Nephron (organoid): ENCODE measurements at regions not wholly inside any gene's neighbourhood (a gene's known extent, or its start where the extent isn't known, plus 50 kb on each side); places are given as distances from the start of the nearest gene placed in this dataset.

Experiments used
- H3K27ac Mint-ChIP-seq, 3 experiments: 2 replicates each; pipeline ENCODE4 v1.8.0; 2020; ENCODE audit warnings: mixed read lengths in 3 of 3, mild to moderate bottlenecking in 2 of 3, moderate library complexity in 1 of 3
- H3K27me3 Mint-ChIP-seq: 2 replicates; pipeline ENCODE4 v1.8.0; 2021; ENCODE audit warnings: low read depth, mild to moderate bottlenecking, moderate library complexity, mixed read lengths
- H3K36me3 Mint-ChIP-seq: 2 replicates; pipeline ENCODE4 v1.8.0; 2020; ENCODE audit warnings: low read depth, mixed read lengths
- H3K4me1 Mint-ChIP-seq: 2 replicates; pipeline ENCODE4 v1.8.0; 2020; ENCODE audit warnings: mixed read lengths
- H3K4me3 Mint-ChIP-seq, 3 experiments: 2 replicates each; pipeline ENCODE4 v1.8.0; 2020; ENCODE audit warnings: mild to moderate bottlenecking in 3 of 3, mixed read lengths in 3 of 3, moderate library complexity in 2 of 3
- H3K9me3 Mint-ChIP-seq: 2 replicates; pipeline ENCODE4 v1.8.0; 2020; ENCODE audit warnings: mixed read lengths
- TF ChIP-seq, protein P1 (sequence below), 3 experiments: fragments of 200-600 bp; sonication (generic); IDR thresholded peaks; one replicate each; pipeline ENCODE4 v1.5.0; 2021; ENCODE audit warnings: antibody characterized with exemption in 3 of 3; ENCODE audit not compliant: unreplicated experiment in 3 of 3

DNA sequence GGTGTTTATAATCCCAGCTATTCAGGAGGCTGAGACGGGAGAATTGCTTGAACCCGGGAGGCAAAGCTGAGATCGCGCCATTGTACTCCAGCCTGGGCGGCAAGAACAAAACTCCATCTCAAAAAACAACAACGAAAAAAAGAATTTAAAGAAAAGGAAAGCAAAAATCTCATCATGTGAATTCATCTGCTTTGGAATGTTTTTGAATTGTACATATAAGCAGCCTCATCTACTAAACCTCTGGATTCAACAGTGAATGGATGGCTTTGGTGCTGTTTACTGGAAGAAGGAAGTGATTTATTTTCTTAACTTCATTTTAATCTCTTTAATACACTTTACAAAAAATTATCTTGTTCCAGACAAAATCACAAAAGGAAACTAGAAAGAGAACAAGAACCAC, 51.8 kb upstream of the PNRC1 start:
- Mint-ChIP-seq H3K27me3 (peaks cover 20% of the 10 kb centered on the region), H3K9me3 (no peaks in the 10 kb centered on the region), H3K4me3 (no peak overlapping the region), H3K4me1 (peaks cover 27% of the 10 kb centered on the region), H3K27ac (peak overlapping the region in 1 of 3 experiments; percentile 37), H3K36me3 (no peaks in the 10 kb centered on the region)
- TF ChIP-seq, protein P1, sequence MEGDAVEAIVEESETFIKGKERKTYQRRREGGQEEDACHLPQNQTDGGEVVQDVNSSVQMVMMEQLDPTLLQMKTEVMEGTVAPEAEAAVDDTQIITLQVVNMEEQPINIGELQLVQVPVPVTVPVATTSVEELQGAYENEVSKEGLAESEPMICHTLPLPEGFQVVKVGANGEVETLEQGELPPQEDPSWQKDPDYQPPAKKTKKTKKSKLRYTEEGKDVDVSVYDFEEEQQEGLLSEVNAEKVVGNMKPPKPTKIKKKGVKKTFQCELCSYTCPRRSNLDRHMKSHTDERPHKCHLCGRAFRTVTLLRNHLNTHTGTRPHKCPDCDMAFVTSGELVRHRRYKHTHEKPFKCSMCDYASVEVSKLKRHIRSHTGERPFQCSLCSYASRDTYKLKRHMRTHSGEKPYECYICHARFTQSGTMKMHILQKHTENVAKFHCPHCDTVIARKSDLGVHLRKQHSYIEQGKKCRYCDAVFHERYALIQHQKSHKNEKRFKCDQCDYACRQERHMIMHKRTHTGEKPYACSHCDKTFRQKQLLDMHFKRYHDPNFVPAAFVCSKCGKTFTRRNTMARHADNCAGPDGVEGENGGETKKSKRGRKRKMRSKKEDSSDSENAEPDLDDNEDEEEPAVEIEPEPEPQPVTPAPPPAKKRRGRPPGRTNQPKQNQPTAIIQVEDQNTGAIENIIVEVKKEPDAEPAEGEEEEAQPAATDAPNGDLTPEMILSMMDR (IDR thresholded peaks at IDR 0.05; ENCODE audit: unreplicated experiment in 3 of 3): no peak

DNA sequence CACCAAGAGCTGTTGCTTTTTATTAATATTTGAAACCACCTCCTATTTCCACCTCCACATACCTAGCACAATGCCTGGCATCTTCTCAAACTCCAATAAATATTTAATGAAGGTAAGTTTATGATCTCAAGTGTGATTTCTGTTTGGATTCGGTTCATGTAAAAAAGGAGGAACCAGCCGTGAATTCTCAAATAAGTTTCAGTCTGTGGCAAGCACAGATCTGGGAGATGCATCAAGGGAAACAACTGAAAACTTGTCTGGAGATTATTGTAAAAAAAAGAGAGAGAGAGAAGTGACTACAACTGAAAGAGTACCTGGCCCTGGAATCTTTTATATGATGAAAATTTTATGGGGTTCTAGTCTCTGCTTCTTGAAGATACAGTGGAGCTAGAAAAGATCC, 52.8 kb upstream of the PNRC1 start:
- Mint-ChIP-seq H3K4me3 (no peak overlapping the region), H3K4me1 (peaks cover 37% of the 10 kb centered on the region), H3K27me3 (peaks cover 16% of the 10 kb centered on the region), H3K9me3 (no peaks in the 10 kb centered on the region), H3K36me3 (no peaks in the 10 kb centered on the region), H3K27ac (peak overlapping the region in 2 of 3 experiments; percentile 16 to 50)
- TF ChIP-seq, protein P1 (IDR thresholded peaks at IDR 0.05; ENCODE audit: unreplicated experiment in 3 of 3): no peak

DNA sequence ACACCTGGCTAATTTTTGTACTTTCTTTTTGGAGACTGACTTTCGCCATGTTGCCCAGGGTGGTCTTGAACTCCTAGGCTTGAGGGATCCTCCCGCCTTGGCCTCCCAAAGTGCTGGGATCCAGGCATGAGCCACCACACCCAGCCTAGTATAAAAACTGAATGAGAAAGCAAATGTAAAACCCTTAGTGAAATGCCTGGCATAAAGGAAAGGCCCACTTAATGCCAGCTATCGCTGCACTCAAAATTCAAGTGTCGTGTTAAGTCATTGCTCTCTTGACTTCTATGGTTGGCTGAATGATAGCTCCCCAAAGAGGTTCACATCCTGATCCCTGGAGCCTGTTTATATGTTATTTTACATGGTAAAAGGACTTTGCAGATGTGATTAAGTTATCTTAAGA, 54.4 kb upstream of the PNRC1 start:
- Mint-ChIP-seq H3K27ac (peak overlapping the region in 1 of 3 experiments; percentile 73), H3K9me3 (no peaks in the 10 kb centered on the region), H3K27me3 (peaks cover 16% of the 10 kb centered on the region), H3K36me3 (no peaks in the 10 kb centered on the region), H3K4me1 (peaks cover 47% of the 10 kb centered on the region), H3K4me3 (no peak overlapping the region)
- TF ChIP-seq, protein P1 (IDR thresholded peaks at IDR 0.05; ENCODE audit: unreplicated experiment in 3 of 3): no peak

DNA sequence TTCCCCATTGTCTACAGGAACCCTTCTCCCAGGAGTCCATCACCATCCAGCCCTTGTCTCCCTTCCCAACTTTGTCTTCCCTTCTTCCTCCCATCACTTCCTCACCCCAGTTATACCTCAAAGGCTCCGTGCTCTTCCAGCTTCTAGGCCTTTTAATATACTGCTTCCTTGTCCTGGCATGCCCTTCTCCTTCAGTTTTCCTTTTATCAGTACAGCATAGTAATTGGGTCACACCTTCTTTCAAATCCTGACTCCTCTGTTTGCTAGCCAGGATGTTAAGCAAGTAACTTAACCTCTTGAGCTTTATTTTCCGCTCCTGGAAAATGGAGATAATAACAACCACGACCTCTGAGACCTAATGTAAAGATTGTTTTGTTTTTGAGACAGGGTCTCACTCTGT, 54.9 kb upstream of the PNRC1 start:
- Mint-ChIP-seq H3K36me3 (no peaks in the 10 kb centered on the region), H3K4me1 (peaks cover 47% of the 10 kb centered on the region), H3K4me3 (no peak overlapping the region), H3K27ac (peak overlapping the region in 2 of 3 experiments; percentile 10 to 45), H3K27me3 (peaks cover 16% of the 10 kb centered on the region), H3K9me3 (no peaks in the 10 kb centered on the region)
- TF ChIP-seq, protein P1 (IDR thresholded peaks at IDR 0.05; ENCODE audit: unreplicated experiment in 3 of 3): no peak

DNA sequence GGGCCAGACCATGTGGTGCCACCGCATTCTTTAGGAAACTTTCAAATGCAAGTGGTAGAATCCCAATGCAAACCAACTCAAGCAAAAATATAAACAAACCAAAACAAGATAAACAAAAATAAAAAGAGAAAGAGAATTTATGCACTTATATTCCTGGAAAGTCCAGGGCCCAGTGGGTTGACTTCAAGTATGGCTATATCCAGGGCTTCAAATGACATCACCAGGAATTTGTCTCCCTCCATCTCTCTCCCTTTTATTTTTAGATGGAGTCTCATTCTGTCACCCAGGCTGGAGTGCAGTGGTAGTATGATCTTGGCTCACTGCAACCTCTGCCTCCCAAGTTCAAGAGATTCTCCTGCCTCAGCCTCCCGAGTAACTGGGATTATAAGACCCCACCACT, 56.1 kb upstream of the PNRC1 start:
- no peaks in the 10 kb centered on the region for H3K9me3 Mint-ChIP-seq
- TF ChIP-seq, protein P1 (IDR thresholded peaks at IDR 0.05; ENCODE audit: unreplicated experiment in 3 of 3): no peak
- no peaks in the 10 kb centered on the region for H3K36me3 Mint-ChIP-seq
- peaks cover 47% of the 10 kb centered on the region for H3K4me1 Mint-ChIP-seq
- H3K27ac Mint-ChIP-seq: peak overlapping the region; percentile 40 to 75 (median 64)
- peaks cover 10% of the 10 kb centered on the region for H3K27me3 Mint-ChIP-seq
- H3K4me3 Mint-ChIP-seq: no peak overlapping the region

DNA sequence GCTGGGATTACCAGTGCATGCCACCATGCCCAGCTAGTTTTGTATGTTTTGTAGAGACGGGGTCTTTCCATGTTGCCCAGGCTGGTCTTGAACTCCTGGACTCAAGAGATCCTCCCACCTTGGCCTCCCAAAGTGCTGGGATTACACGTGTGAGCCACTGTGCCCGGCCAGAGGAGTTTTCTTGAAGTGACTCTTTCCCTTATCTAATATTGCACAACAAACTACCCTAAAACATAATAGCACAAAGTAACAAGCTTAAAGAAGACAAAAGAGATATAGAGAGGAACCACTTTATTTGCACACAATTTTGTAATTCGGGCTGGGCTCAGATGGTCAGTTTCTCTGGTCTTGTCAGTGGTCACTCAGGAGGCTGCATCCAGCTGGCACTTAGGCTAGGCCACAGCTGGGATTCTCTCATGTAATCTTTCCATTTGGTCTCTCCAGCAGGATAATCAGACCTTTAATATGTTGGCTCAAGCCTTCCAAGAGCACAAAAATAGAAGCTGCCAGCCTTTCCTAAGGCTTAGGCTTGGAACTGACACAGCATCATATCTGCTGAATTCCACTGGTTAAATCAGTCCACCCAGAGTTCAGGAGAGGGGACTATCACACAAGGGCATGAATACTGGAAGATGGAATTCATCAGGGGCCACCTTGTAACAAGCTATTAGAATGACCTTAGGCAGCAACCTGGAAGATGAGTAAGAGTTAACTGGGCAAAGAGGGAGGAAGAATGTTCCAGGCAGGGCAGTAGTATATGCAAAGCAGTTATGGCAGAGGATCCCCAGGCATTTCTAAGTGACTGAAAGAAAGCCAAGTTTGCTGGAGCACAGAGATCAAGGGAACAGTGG, 56.7 kb upstream of the PNRC1 start:
- peak overlapping the region; percentile 50 to 75 (median 64) for H3K27ac Mint-ChIP-seq
- peak overlapping the region in 1 of 3 experiments; percentile 29 for H3K4me3 Mint-ChIP-seq
- H3K9me3 Mint-ChIP-seq: no peaks in the 10 kb centered on the region
- H3K4me1 Mint-ChIP-seq: peaks cover 45% of the 10 kb centered on the region
- no peaks in the 10 kb centered on the region for H3K36me3 Mint-ChIP-seq
- TF ChIP-seq, protein P1 (IDR thresholded peaks at IDR 0.05; ENCODE audit: unreplicated experiment in 3 of 3): no peak
- peaks cover 10% of the 10 kb centered on the region for H3K27me3 Mint-ChIP-seq
